ENCODE measurements at regions not wholly inside any gene's neighbourhood (a gene's known extent, or its start where the extent isn't known, plus 50 kb on each side); places are given as distances from the start of the nearest gene placed in this dataset.

DNA sequence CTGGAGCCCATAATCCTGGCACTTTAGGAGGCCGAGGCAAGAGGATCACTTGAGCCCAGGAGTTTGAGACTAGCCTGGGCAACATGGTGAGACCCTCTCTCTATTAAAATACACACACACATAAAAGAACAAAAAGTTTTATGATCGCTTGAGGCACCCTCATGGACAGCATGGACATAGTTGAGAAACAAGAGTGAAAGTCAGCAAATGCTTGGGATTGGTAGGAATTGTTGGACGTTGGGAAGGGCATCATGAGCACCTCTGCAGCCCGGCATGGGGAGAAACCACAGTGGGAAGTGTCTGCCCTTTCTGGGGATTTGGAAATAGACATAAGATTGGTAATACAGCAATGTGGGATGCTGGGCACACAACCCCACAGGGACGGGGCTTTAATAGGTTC lies 231.9 kb upstream of the FOXN3 start:
- no peak for TF ChIP-seq ETV6 (conservative IDR thresholded peaks at IDR 0.05 in 1 of 2, IDR thresholded peaks at IDR 0.05 in 1 of 2; ENCODE audit: borderline replicate concordance in 1 of 2, low read depth in 1 of 2)
- TF ChIP-seq, protein P1, sequence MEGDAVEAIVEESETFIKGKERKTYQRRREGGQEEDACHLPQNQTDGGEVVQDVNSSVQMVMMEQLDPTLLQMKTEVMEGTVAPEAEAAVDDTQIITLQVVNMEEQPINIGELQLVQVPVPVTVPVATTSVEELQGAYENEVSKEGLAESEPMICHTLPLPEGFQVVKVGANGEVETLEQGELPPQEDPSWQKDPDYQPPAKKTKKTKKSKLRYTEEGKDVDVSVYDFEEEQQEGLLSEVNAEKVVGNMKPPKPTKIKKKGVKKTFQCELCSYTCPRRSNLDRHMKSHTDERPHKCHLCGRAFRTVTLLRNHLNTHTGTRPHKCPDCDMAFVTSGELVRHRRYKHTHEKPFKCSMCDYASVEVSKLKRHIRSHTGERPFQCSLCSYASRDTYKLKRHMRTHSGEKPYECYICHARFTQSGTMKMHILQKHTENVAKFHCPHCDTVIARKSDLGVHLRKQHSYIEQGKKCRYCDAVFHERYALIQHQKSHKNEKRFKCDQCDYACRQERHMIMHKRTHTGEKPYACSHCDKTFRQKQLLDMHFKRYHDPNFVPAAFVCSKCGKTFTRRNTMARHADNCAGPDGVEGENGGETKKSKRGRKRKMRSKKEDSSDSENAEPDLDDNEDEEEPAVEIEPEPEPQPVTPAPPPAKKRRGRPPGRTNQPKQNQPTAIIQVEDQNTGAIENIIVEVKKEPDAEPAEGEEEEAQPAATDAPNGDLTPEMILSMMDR (IDR thresholded peaks at IDR 0.05 in 2 of 3, conservative IDR thresholded peaks at IDR 0.05 in 1 of 3; ENCODE audit: control insufficient read depth in 2 of 3, extremely low read depth in 1 of 3, insufficient read depth in 1 of 3, low read depth in 3 of 3, low read length in 3 of 3): no peak
- no peak for TF ChIP-seq EZH2 (IDR thresholded peaks at IDR 0.05; ENCODE audit: borderline replicate concordance, control insufficient read depth, low read depth, low read length)
- TF ChIP-seq CREB1 (IDR thresholded peaks at IDR 0.05; ENCODE audit: low read depth): no peak
- TF ChIP-seq, protein P2, sequence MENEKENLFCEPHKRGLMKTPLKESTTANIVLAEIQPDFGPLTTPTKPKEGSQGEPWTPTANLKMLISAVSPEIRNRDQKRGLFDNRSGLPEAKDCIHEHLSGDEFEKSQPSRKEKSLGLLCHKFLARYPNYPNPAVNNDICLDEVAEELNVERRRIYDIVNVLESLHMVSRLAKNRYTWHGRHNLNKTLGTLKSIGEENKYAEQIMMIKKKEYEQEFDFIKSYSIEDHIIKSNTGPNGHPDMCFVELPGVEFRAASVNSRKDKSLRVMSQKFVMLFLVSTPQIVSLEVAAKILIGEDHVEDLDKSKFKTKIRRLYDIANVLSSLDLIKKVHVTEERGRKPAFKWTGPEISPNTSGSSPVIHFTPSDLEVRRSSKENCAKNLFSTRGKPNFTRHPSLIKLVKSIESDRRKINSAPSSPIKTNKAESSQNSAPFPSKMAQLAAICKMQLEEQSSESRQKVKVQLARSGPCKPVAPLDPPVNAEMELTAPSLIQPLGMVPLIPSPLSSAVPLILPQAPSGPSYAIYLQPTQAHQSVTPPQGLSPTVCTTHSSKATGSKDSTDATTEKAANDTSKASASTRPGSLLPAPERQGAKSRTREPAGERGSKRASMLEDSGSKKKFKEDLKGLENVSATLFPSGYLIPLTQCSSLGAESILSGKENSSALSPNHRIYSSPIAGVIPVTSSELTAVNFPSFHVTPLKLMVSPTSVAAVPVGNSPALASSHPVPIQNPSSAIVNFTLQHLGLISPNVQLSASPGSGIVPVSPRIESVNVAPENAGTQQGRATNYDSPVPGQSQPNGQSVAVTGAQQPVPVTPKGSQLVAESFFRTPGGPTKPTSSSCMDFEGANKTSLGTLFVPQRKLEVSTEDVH (IDR thresholded peaks at IDR 0.05; ENCODE audit: low read depth, partially characterized antibody): no peak
- no peak for TF ChIP-seq ZBTB40 (IDR thresholded peaks at IDR 0.05; ENCODE audit: borderline replicate concordance)
- TF ChIP-seq ATF7 (IDR thresholded peaks at IDR 0.05; ENCODE audit: low read depth): no peak
- TF ChIP-seq, protein P3, sequence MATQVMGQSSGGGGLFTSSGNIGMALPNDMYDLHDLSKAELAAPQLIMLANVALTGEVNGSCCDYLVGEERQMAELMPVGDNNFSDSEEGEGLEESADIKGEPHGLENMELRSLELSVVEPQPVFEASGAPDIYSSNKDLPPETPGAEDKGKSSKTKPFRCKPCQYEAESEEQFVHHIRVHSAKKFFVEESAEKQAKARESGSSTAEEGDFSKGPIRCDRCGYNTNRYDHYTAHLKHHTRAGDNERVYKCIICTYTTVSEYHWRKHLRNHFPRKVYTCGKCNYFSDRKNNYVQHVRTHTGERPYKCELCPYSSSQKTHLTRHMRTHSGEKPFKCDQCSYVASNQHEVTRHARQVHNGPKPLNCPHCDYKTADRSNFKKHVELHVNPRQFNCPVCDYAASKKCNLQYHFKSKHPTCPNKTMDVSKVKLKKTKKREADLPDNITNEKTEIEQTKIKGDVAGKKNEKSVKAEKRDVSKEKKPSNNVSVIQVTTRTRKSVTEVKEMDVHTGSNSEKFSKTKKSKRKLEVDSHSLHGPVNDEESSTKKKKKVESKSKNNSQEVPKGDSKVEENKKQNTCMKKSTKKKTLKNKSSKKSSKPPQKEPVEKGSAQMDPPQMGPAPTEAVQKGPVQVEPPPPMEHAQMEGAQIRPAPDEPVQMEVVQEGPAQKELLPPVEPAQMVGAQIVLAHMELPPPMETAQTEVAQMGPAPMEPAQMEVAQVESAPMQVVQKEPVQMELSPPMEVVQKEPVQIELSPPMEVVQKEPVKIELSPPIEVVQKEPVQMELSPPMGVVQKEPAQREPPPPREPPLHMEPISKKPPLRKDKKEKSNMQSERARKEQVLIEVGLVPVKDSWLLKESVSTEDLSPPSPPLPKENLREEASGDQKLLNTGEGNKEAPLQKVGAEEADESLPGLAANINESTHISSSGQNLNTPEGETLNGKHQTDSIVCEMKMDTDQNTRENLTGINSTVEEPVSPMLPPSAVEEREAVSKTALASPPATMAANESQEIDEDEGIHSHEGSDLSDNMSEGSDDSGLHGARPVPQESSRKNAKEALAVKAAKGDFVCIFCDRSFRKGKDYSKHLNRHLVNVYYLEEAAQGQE (IDR thresholded peaks at IDR 0.05; ENCODE audit: low read depth, low read length): no peak
- TF ChIP-seq MAX (IDR thresholded peaks at IDR 0.05; ENCODE audit: low read depth, low read length): no peak
- no peak for TF ChIP-seq HDGF (IDR thresholded peaks at IDR 0.05)
- TF ChIP-seq BCL11A (IDR thresholded peaks at IDR 0.05; ENCODE audit: low read depth, low read length): no peak
- TF ChIP-seq CBX5 (IDR thresholded peaks at IDR 0.05; ENCODE audit: low read depth): no peak
- no peak for TF ChIP-seq STAT3 (IDR thresholded peaks at IDR 0.05; ENCODE audit: low read depth, low read length)

Measured in GM12878 (cell line).